Aorta (tissue), 5 donors: ENCODE measurements at regions not wholly inside any gene's neighbourhood (a gene's known extent, or its start where the extent isn't known, plus 50 kb on each side); places are given as distances from the start of the nearest gene placed in this dataset.

Source experiments
- ATAC-seq: fragments of 200-7000 bp; cut with Tn5 transposase; one replicate; pipeline ENCODE4 v1.9.1; 2022; ENCODE audit warnings: moderate library complexity; ENCODE audit not compliant: low FRiP score
- DNase-seq, 2 donors: peaks; one replicate each; pipeline ENCODE4 v3.0.0-alpha.2; 2020
- H3K27ac ChIP-seq, 2 donors: one replicate each; pipeline ENCODE4 v1.5.1; 2013; ENCODE audit warnings: low read length in 2 of 2, mild to moderate bottlenecking in 2 of 2, moderate library complexity in 2 of 2, control low read depth in 1 of 2, inconsistent platforms in 1 of 2, low read depth in 1 of 2
- H3K27me3 ChIP-seq, 2 donors: one replicate each; pipeline ENCODE4 v1.6.1; 2013; ENCODE audit warnings: control low read depth in 1 of 2, low read length in 1 of 2, mild to moderate bottlenecking in 1 of 2, moderate library complexity in 1 of 2; ENCODE audit not compliant: insufficient read depth in 2 of 2, control insufficient read depth in 1 of 2
- H3K36me3 ChIP-seq, 2 donors: one replicate each; pipeline ENCODE4 v1.6.1; 2013; ENCODE audit warnings: control low read depth in 1 of 2, low read length in 1 of 2, mild to moderate bottlenecking in 1 of 2; ENCODE audit not compliant: insufficient read depth in 2 of 2, control insufficient read depth in 1 of 2
- H3K4me1 ChIP-seq, 2 donors: one replicate each; pipeline ENCODE4 v1.6.1; 2013; ENCODE audit warnings: low read length in 2 of 2, control low read depth in 1 of 2, mild to moderate bottlenecking in 1 of 2, moderate library complexity in 1 of 2; ENCODE audit not compliant: insufficient read depth in 2 of 2, control insufficient read depth in 1 of 2
- H3K4me3 ChIP-seq, 2 donors: one replicate each; pipeline ENCODE4 v1.5.1; 2013; ENCODE audit warnings: low read length in 2 of 2, control low read depth in 1 of 2, mild to moderate bottlenecking in 1 of 2
- H3K9me3 ChIP-seq: one replicate; pipeline ENCODE4 v1.6.1; 2013; ENCODE audit warnings: mild to moderate bottlenecking, low read length; ENCODE audit not compliant: control insufficient read depth
- WGBS, 2 donors: extraction: QIAGEN DNeasy Blood & Tissue Kit; methylation state at CpG; one replicate each; pipeline ENCODE4 v1.1.7; 2013; 5-methylcytosine and 5-hydroxymethylcytosine counted together
- intact Hi-C, 2 donors: fragments of 100-400 bp; cut with DNase I; formaldehyde crosslinking; loops; one replicate each; pipeline versions ENCODE4 v1.14.2 to v1.15.0; 2022
- donor health status: healthy with polysubstance abuse.
- donor health status: Bipolar disorder and iron deficiency.
- donor health status: DM: no; HTN: no; CAD: no.
- donor health status: DM: no; HTN: no; CAD: no.
- donor health status: DM: yes; HTN: yes; CAD: no.

GRCh38 chr1:189180057-189180456 lies 1297.6 kb downstream of the BRINP3 start:
- Histone ChIP-seq H3K27ac (no peak overlapping the region), H3K27me3 (no peaks in the 10 kb centered on the region), H3K4me1 (no peaks in the 10 kb centered on the region), H3K36me3 (no peaks in the 10 kb centered on the region), H3K9me3 (no peaks in the 10 kb centered on the region), H3K4me3 (no peak overlapping the region)
- no peak for ATAC-seq
- no peak for DNase-seq
- intact Hi-C loops = no loop called here

GRCh38 chr1:189185097-189185496 lies 1292.6 kb downstream of the BRINP3 start:
- Histone ChIP-seq H3K27ac (no peak overlapping the region), H3K4me3 (no peak overlapping the region), H3K4me1 (no peaks in the 10 kb centered on the region), H3K27me3 (no peaks in the 10 kb centered on the region), H3K36me3 (no peaks in the 10 kb centered on the region), H3K9me3 (no peaks in the 10 kb centered on the region)
- intact Hi-C loops = no loop called here
- DNase-seq (no peak), ATAC-seq (no peak)
- 42 to 48% methylated on average over 2 of the region's 2 CpGs for WGBS, 2 donors

GRCh38 chr1:189192741-189193520 lies 1284.7 kb downstream of the BRINP3 start:
- H3K27ac ChIP-seq = no peak overlapping the region
- WGBS, 2 donors = 84 to 88% methylated on average over 2 of the region's 2 CpGs
- H3K9me3 ChIP-seq = no peaks in the 10 kb centered on the region
- H3K27me3 ChIP-seq = no peaks in the 10 kb centered on the region
- no peak overlapping the region for H3K4me3 ChIP-seq
- no peaks in the 10 kb centered on the region for H3K4me1 ChIP-seq
- intact Hi-C loops = no loop called here
- DNase-seq = no peak
- no peak for ATAC-seq
- no peaks in the 10 kb centered on the region for H3K36me3 ChIP-seq

- Histone ChIP-seq H3K27me3 (no peaks in the 10 kb centered on the region), H3K27ac (no peak overlapping the region), H3K36me3 (no peaks in the 10 kb centered on the region), H3K9me3 (no peaks in the 10 kb centered on the region), H3K4me3 (no peak overlapping the region), H3K4me1 (no peaks in the 10 kb centered on the region)
- 45 to 53% methylated on average over 2 of the region's 2 CpGs for WGBS, 2 donors
- ATAC-seq (no peak), DNase-seq (no peak)
- intact Hi-C loops = no loop called here
These were observed 1271.8 kb downstream of the BRINP3 start for GRCh38 chr1:189205863-189206262.

- Histone ChIP-seq H3K4me1 (no peaks in the 10 kb centered on the region), H3K27ac (no peak overlapping the region), H3K4me3 (no peak overlapping the region), H3K36me3 (no peaks in the 10 kb centered on the region), H3K27me3 (no peaks in the 10 kb centered on the region), H3K9me3 (no peaks in the 10 kb centered on the region)
- no peak for ATAC-seq
- DNase-seq = no peak
- intact Hi-C loops = no loop called here
These were observed 1271.0 kb downstream of the BRINP3 start for GRCh38 chr1:189206617-189207016.

- no peaks in the 10 kb centered on the region for H3K9me3 ChIP-seq
- WGBS, 2 donors = 62 to 71% methylated on average over 3 of the region's 3 CpGs
- H3K27ac ChIP-seq = no peak overlapping the region
- intact Hi-C loops = no loop called here
- DNase-seq (no peak), ATAC-seq (no peak)
- H3K4me1 ChIP-seq = no peaks in the 10 kb centered on the region
- no peaks in the 10 kb centered on the region for H3K36me3 ChIP-seq
- no peaks in the 10 kb centered on the region for H3K27me3 ChIP-seq
- no peak overlapping the region for H3K4me3 ChIP-seq
These were observed 1265.9 kb downstream of the BRINP3 start for GRCh38 chr1:189211742-189212141.

GRCh38 chr1:189212606-189213005 lies 1265.1 kb downstream of the BRINP3 start:
- ATAC-seq (no peak), DNase-seq (no peak)
- 46 to 55% methylated on average over 2 of the region's 2 CpGs for WGBS, 2 donors
- H3K27ac ChIP-seq = no peak overlapping the region
- H3K4me1 ChIP-seq = no peaks in the 10 kb centered on the region
- intact Hi-C loops = no loop called here
- H3K27me3 ChIP-seq = no peaks in the 10 kb centered on the region
- H3K4me3 ChIP-seq = no peak overlapping the region
- H3K9me3 ChIP-seq = no peaks in the 10 kb centered on the region
- H3K36me3 ChIP-seq = no peaks in the 10 kb centered on the region

- H3K36me3 ChIP-seq = no peaks in the 10 kb centered on the region
- H3K4me3 ChIP-seq = no peak overlapping the region
- no peaks in the 10 kb centered on the region for H3K4me1 ChIP-seq
- intact Hi-C loops = no loop called here
- 78 to 84% methylated on average over 1 of the region's 1 CpG for WGBS, 2 donors
- peaks cover 1% of the 10 kb centered on the region for H3K9me3 ChIP-seq
- H3K27me3 ChIP-seq = no peaks in the 10 kb centered on the region
- no peak overlapping the region for H3K27ac ChIP-seq
- DNase-seq (no peak), ATAC-seq (no peak)
These were observed 1260.8 kb downstream of the BRINP3 start for GRCh38 chr1:189216886-189217285.

- Histone ChIP-seq H3K4me1 (no peaks in the 10 kb centered on the region), H3K4me3 (no peak overlapping the region), H3K27me3 (no peaks in the 10 kb centered on the region), H3K9me3 (peaks cover 1% of the 10 kb centered on the region), H3K36me3 (no peaks in the 10 kb centered on the region), H3K27ac (no peak overlapping the region)
- no peak for ATAC-seq
- no peak for DNase-seq
- intact Hi-C loops = no loop called here
These were observed 1260.0 kb downstream of the BRINP3 start for GRCh38 chr1:189217646-189218045.
